ENCODE measurements at regions not wholly inside any gene's neighbourhood (a gene's known extent, or its start where the extent isn't known, plus 50 kb on each side); places are given as distances from the start of the nearest gene placed in this dataset.

DNA sequence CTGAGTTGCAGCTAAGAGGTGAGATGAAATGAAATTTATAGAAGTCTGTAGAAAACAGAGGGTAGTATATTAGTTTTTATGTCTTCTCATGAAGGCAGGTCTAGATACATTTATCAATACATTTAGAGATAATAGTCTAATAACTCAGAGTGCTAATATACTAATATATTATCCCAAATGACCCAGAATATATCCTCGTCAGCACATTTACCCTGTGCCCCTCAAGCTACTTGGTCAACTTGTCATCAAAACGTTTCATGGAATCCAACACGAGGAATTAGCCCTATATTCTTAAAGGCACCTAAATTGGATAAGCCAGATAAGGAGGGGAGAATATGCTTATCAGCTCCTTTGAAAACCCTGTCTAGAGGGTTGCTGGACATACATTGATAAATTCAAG is 415.1 kb upstream of the LRRTM1 start:
- DNase-seq: no peak

DNA sequence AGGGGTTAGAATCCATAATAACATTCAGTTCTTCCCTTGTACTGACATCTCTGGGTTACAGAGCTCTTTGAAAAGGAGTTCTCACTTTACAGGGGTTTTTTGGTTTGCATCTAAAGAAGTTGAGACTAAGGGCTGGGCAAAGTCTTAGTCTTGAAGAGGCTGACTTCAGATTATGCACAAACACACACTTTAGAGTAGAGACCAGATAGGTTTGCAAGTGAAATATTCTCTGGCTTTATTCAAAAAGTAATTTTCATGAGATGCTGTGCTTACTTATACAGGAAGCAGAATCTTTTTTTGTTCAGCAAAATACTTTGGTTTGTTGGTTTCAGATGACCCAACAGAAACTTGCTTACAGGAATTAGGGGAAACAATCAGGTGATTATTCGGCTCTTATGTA is 410.9 kb upstream of the LRRTM1 start:
- DNase-seq: no peak

DNA sequence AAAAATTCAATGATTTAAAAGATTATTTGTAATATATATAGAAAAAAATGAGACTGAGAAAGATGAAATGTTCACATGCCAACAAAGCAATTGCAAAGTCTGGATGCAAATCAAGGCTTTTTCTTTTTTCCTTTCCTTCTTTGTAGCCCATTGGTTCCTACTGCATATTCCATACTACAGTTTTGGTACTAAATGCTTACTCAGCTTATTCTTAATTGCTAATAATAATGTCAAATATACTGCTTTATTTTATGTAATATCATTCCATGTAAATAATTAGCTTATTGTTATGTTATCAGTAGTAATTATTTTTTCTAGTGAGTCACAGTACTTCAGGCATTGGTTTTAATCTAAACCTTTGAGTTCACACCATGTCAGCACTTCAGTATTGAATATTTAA is 407.4 kb upstream of the LRRTM1 start:
- DNase-seq: no peak

DNA sequence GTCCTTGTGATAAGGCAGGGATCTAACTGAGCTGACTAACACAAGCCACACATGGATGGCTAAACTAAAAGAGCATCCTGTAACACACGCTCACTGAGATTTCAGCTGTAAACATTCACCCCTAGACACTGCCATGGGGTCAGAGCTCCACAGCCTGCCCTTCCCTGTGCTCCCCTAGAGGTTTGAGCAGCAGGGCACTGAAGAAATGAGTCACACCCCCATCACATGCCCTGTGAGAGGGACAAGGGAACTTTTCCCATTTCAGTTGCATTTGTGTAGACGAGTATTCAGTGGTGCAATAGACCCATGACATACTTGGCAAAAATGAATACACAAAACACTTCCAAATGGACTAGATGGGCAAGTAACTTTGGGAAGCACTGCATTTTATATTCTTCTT is 402.4 kb upstream of the LRRTM1 start:
- no peak for DNase-seq

DNA sequence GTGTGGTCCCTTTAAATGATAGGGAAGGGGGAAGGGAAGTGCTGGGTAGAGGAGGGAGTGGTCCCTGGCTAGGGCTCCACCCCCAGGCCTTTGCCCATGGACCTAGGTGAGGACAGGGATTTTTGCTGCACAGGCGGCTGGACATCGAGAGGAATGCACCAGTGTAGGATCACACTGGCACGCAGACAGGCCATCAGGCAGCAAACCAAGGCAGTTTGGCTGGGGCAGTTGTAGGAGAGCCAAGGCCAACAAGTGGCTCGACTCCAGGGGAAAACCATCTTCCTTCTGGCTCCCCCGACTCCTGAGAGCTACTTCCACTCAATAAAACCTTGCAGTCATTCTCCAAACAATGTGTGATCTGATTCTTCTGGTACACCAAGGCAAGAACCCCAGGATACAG is 402.0 kb upstream of the LRRTM1 start:
- no peak for DNase-seq

DNA sequence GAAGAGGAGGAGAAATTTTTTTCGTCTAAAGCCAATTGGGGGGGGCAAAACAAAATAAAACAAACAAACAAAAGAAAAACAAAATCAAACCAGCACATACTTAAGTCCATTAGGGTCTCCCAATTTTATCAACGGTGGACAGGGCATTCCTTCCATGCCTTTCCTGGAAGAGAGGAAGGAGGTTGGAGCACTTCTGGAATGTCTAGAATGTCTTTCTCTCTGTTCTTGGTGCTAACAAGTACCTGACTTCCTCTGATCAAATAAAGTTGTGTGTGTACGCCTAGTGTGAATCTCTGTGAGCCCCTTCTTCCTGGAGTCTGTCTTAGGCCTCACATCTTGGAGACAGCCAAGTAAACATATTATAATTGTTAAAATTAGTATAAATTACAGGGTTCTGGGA is 399.0 kb upstream of the LRRTM1 start:
- no peak for DNase-seq

DNA sequence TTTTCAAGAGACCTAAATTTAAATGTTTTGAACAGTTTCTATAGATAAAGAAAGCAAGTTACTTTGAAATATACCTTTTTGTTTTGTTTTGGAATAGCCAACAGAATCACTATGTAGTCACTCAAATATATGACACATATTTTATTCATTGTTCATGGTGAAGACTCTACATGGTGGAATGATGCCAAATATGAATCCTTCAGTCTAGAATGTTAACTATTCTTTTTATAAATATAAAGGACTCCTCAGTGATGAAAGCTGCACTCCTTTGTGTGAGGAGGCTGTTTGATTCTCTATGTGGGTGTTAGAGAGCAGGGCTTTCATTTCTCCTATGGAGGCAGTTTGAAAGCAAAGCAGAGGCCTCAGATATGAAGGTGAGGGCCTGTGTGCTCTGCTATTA is 396.4 kb upstream of the LRRTM1 start:
- no peak for DNase-seq

Data from right kidney (tissue), 1 donor.